CD4-positive, CD25-positive, alpha-beta regulatory T cell (primary cell): ENCODE measurements at regions not wholly inside any gene's neighbourhood (a gene's known extent, or its start where the extent isn't known, plus 50 kb on each side); places are given as distances from the start of the nearest gene placed in this dataset.
"Not testable (repeated sequence)": the region's sequence is repeated elsewhere in the genome, so short reads cannot be mapped to it uniquely, and the experiment has no call there.

Experiments
- ATAC-seq, 2 donors: fragments of 150-1000 bp; cut with Tn5 transposase; one replicate each; pipeline ENCODE4 v1.10.0; 2021; ENCODE audit warnings: low read depth in 2 of 2, moderate number of reproducible peaks in 2 of 2, moderate library complexity in 1 of 2
- DNase-seq, 3 donors: peaks; one replicate each; pipeline versions ENCODE4 v3.0.0 to v3.0.0-alpha.2; 2012 to 2022; ENCODE audit warnings: mixed read lengths in 1 of 3
- H3K27ac ChIP-seq: one replicate; pipeline ENCODE4 v1.7.0; 2013; ENCODE audit warnings: mild to moderate bottlenecking, low read length; ENCODE audit not compliant: insufficient read depth, poor library complexity, severe bottlenecking
- H3K27me3 ChIP-seq: one replicate; pipeline ENCODE4 v1.7.0; 2013; ENCODE audit warnings: low read length; ENCODE audit not compliant: control insufficient read depth, insufficient read depth
- H3K36me3 ChIP-seq: one replicate; pipeline ENCODE4 v1.7.0; 2013; ENCODE audit warnings: mild to moderate bottlenecking, low read length, moderate library complexity; ENCODE audit not compliant: control insufficient read depth, insufficient read depth
- H3K4me1 ChIP-seq: 2 replicates; pipeline ENCODE4 v1.7.0; 2013; ENCODE audit warnings: mild to moderate bottlenecking, low read length; ENCODE audit not compliant: insufficient read depth, control insufficient read depth, poor library complexity, severe bottlenecking
- H3K4me3 ChIP-seq: one replicate; pipeline ENCODE4 v1.7.0; 2013; ENCODE audit warnings: low read depth, mild to moderate bottlenecking, low read length, moderate library complexity
- H3K9me3 ChIP-seq, 2 experiments: 1 replicate in 1 of 2; 2 replicates in 1 of 2; pipeline ENCODE4 v1.7.0; 2013; ENCODE audit warnings: low read length in 2 of 2, mild to moderate bottlenecking in 1 of 2, moderate library complexity in 1 of 2; ENCODE audit not compliant: control insufficient read depth in 2 of 2
- H3K27ac Mint-ChIP-seq, 3 donors: one replicate each; pipeline ENCODE4 v1.8.0; 2020 to 2022; ENCODE audit warnings: mild to moderate bottlenecking in 3 of 3, mixed read lengths in 3 of 3, moderate library complexity in 2 of 3
- H3K27me3 Mint-ChIP-seq: one replicate; pipeline ENCODE4 v1.8.0; 2022; ENCODE audit warnings: mild to moderate bottlenecking, mixed read lengths
- H3K36me3 Mint-ChIP-seq: one replicate; pipeline ENCODE4 v1.8.0; 2020; ENCODE audit warnings: mixed read lengths
- H3K4me1 Mint-ChIP-seq, 4 donors: one replicate each; pipeline ENCODE4 v1.8.0; 2020 to 2022; ENCODE audit warnings: mixed read lengths in 4 of 4, mild to moderate bottlenecking in 1 of 4
- H3K4me3 Mint-ChIP-seq, 4 donors: one replicate each; pipeline ENCODE4 v1.8.0; 2020 to 2022; ENCODE audit warnings: mild to moderate bottlenecking in 4 of 4, mixed read lengths in 4 of 4, moderate library complexity in 3 of 4
- H3K9me3 Mint-ChIP-seq, 7 donors: one replicate each; pipeline ENCODE4 v1.8.0; 2020 to 2022; ENCODE audit warnings: mixed read lengths in 7 of 7, mild to moderate bottlenecking in 3 of 7, moderate library complexity in 2 of 7

- not testable (repeated sequence) for H3K4me1 ChIP-seq, H3K9me3 Mint-ChIP-seq, DNase-seq, H3K27ac ChIP-seq, H3K9me3 ChIP-seq, H3K36me3 Mint-ChIP-seq, H3K27me3 ChIP-seq, H3K4me3 ChIP-seq, H3K27ac Mint-ChIP-seq, ATAC-seq, H3K27me3 Mint-ChIP-seq, H3K36me3 ChIP-seq
- H3K4me1 Mint-ChIP-seq = peaks cover 0 to 15% (median 0%) of the 10 kb centered on the region in 4 donors
- peak overlapping the region in 1 of 4 donors; percentile 95 for H3K4me3 Mint-ChIP-seq
Observed at GRCh38 chr2:87348556-87348955, 326.9 kb upstream of the PLGLB1 start.

- not testable (repeated sequence) for H3K9me3 ChIP-seq, H3K27me3 ChIP-seq, H3K36me3 ChIP-seq, DNase-seq, H3K9me3 Mint-ChIP-seq, H3K36me3 Mint-ChIP-seq, H3K27ac ChIP-seq, ATAC-seq, H3K4me3 ChIP-seq, H3K27me3 Mint-ChIP-seq, H3K4me1 ChIP-seq
- peak overlapping the region in 1 of 3 donors; percentile 83 for H3K27ac Mint-ChIP-seq
- peak overlapping the region in 1 of 4 donors; percentile 95 for H3K4me3 Mint-ChIP-seq
- H3K4me1 Mint-ChIP-seq = peaks cover 0 to 15% (median 0%) of the 10 kb centered on the region in 4 donors
Observed at GRCh38 chr2:87349006-87349405, 327.4 kb upstream of the PLGLB1 start.

GRCh38 chr2:87352178-87352934, 330.7 kb upstream of the PLGLB1 start:
- peak overlapping the region in 1 of 3 donors; percentile 56 for H3K27ac Mint-ChIP-seq
- not testable (repeated sequence) for H3K9me3 ChIP-seq, H3K27me3 Mint-ChIP-seq, H3K4me3 Mint-ChIP-seq, H3K4me1 ChIP-seq, ATAC-seq, H3K4me1 Mint-ChIP-seq, H3K36me3 ChIP-seq, H3K36me3 Mint-ChIP-seq, H3K27ac ChIP-seq, DNase-seq, H3K4me3 ChIP-seq, H3K9me3 Mint-ChIP-seq, H3K27me3 ChIP-seq

- not testable (repeated sequence) for H3K4me1 ChIP-seq, H3K27ac Mint-ChIP-seq, H3K4me1 Mint-ChIP-seq, H3K4me3 ChIP-seq, H3K9me3 ChIP-seq, H3K27me3 ChIP-seq, H3K36me3 Mint-ChIP-seq, H3K27ac ChIP-seq, H3K9me3 Mint-ChIP-seq, H3K27me3 Mint-ChIP-seq, H3K36me3 ChIP-seq, ATAC-seq, DNase-seq, H3K4me3 Mint-ChIP-seq
Observed at GRCh38 chr2:87353408-87353807, 331.8 kb upstream of the PLGLB1 start.

GRCh38 chr2:87354102-87354501, 332.5 kb upstream of the PLGLB1 start:
- H3K27ac ChIP-seq, DNase-seq, H3K4me1 Mint-ChIP-seq, H3K27me3 Mint-ChIP-seq, H3K27ac Mint-ChIP-seq, H3K9me3 ChIP-seq, H3K27me3 ChIP-seq, ATAC-seq, H3K4me3 Mint-ChIP-seq, H3K4me1 ChIP-seq, H3K9me3 Mint-ChIP-seq, H3K36me3 Mint-ChIP-seq, H3K4me3 ChIP-seq, H3K36me3 ChIP-seq: not testable (repeated sequence)

- not testable (repeated sequence) for H3K4me1 Mint-ChIP-seq, H3K27ac ChIP-seq, H3K4me3 ChIP-seq, H3K27ac Mint-ChIP-seq, H3K4me3 Mint-ChIP-seq, H3K27me3 Mint-ChIP-seq, ATAC-seq, H3K9me3 ChIP-seq, H3K36me3 ChIP-seq, H3K9me3 Mint-ChIP-seq, H3K36me3 Mint-ChIP-seq, DNase-seq, H3K4me1 ChIP-seq, H3K27me3 ChIP-seq
Observed at GRCh38 chr2:87360250-87360649, 338.6 kb upstream of the PLGLB1 start.

- H3K27me3 ChIP-seq, H3K4me3 Mint-ChIP-seq, H3K9me3 Mint-ChIP-seq, H3K9me3 ChIP-seq, DNase-seq, ATAC-seq, H3K36me3 Mint-ChIP-seq, H3K27me3 Mint-ChIP-seq, H3K4me3 ChIP-seq, H3K4me1 ChIP-seq, H3K27ac Mint-ChIP-seq, H3K27ac ChIP-seq, H3K4me1 Mint-ChIP-seq, H3K36me3 ChIP-seq: not testable (repeated sequence)
Observed at GRCh38 chr2:87360927-87361326, 339.3 kb upstream of the PLGLB1 start.

- not testable (repeated sequence) for H3K4me3 ChIP-seq, H3K4me1 Mint-ChIP-seq, H3K4me3 Mint-ChIP-seq, H3K9me3 Mint-ChIP-seq, H3K36me3 ChIP-seq, H3K27me3 Mint-ChIP-seq, H3K36me3 Mint-ChIP-seq, H3K4me1 ChIP-seq, H3K9me3 ChIP-seq, ATAC-seq, H3K27ac Mint-ChIP-seq, H3K27ac ChIP-seq, DNase-seq, H3K27me3 ChIP-seq
Observed at GRCh38 chr2:87361805-87362204, 340.2 kb upstream of the PLGLB1 start.
